GM21619 (cell line): ENCODE measurements at regions not wholly inside any gene's neighbourhood (a gene's known extent, or its start where the extent isn't known, plus 50 kb on each side); places are given as distances from the start of the nearest gene placed in this dataset.

Experiments used
- ATAC-seq: cut with Tn5 transposase; IDR thresholded peaks from one replicate; pipeline ENCODE4 v1.9.1; 2021; ENCODE audit not compliant: unreplicated experiment

DNA sequence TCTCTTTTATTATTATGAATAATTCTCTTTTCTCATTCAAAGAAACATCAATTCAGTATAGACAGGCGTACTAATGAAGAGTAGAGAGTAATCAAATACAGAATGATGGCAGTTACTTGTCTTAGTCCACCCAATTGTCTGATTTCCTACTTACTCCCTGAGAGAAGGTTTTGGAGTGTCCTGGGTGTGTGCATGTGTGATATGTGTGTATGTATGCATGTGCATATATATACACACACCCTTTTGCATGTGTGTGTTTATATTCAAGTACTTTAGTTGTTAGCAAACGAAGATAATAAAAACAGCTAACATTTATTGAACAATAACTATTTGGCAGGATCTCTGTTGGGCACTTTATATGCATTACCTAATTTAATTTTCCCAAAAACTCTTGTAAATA is 63.2 kb upstream of the CCDC190 start:
- no peak for ATAC-seq

DNA sequence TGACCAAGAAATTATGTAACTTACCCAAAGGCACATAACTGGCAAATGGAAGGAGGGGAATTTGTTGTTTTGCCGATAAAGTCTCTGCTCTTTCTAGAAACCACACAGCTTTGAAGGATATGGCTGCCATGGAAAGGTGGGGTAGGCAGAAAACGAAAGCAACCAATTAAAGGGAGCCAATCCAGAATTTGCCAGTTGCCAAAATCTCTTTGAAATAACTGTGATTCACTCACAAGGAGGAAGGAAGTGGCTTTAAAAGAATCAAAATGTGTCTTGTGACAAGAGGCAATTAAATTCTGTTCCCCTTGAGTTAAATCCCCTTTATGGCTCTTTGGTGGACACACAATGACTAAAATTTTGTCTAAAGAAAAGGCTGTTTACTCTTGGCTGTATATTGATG is 61.2 kb upstream of the CCDC190 start:
- no peak for ATAC-seq

DNA sequence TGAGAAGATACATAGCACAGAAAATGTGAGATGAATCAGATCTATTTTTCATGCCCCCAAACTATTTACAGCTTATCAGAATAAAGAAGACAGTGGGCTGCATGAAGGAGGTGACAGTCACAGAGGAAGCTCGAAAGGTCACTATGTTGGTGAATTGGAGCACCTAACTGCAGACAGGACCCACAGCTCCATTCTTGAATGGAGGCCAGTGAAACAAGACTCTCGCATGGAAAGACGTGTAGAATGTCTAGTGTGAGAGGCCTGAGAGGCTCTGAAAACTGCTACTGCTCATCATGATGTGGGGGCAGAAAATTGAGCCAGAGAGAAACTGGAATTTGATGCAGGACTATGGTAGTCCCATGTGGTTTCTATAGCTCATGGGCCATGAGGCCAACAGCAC is 60.3 kb upstream of the CCDC190 start:
- no peak for ATAC-seq

DNA sequence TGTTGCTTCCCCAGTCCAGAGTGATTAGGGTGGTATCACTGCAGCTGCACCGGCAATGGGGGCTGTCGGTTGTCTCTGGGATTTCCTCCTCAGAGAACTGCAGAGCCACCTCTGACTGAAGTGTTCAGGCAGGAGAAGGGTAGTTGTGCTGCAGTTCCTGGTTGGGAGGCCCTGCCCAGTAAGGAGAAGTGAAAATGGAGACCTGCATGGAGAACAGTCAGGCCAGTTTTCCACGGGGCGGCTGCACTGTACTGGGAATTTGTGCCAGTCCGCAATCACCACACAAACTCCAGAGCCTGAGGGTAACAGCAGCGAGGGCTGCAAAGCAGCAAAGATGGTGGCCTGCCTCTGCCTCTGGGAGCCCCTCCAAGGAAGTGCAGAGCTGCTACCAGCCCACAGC is 58.1 kb upstream of the CCDC190 start:
- ATAC-seq: no peak

DNA sequence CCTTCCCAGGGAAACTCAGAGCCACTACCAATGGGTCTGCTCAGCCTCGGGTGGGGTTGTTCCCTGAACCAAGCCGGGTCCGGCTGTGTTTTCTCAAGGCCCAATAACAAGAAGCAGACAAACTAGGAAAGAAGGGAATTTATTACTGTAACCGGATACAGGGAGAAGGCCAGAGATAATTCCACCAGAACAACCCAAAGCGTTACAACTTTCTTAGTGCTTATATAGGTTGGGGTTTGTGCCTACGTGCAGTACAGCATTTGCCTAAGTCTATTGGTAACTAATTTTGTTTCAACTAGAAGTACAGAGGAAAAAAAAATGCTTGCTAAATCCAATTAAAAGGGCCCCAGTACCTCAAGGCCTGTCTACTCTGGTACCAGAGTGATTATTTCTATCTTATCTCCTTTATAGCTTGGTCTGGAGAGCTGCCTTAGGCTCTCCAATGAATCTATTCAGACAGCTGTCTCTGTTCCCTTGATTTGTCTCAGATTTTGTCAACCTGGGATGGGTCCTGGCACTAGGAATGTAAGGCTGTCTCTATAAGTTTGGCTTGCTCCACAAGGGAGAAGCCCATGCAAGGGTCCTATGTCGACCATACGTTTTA is 57.3 kb upstream of the CCDC190 start:
- no peak for ATAC-seq

DNA sequence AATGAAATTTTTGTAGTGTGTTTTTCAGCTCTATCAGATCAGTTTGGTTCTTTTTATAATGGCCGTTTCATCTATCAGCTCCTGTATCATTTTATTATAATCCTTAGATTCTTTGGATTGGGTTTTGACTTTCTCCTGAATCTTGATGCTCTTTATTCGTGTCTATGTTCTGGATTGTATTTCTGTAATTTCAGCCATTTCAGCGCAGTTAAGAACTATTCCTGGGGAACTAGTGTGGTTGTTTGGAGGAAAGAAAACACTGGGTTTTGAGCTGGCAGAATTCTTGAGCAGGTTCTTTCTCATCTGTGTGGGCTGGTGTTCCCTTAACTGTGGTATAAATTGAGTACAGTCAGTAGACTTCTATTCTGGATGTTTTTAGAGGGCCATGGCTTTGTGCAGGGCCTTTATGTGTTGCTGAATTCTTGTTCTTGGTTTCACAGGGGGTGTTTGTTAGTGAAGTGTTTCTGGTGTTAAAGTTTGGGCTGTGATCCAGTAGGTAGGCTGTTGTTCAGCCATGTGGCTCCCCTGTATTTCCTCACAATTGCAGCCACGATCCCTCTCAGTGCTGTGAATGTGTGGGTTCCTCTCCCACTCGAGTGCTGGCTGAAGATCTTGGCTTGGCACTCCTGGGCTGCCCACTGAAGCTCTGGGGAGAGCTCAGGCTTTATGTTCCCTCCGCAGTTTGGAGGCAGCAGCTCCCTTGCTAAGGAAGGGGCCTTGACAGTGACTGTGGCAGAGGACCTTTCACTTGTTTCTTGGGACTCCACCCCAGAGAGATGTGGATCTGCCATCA is 56.0 kb upstream of the CCDC190 start:
- ATAC-seq: no peak

DNA sequence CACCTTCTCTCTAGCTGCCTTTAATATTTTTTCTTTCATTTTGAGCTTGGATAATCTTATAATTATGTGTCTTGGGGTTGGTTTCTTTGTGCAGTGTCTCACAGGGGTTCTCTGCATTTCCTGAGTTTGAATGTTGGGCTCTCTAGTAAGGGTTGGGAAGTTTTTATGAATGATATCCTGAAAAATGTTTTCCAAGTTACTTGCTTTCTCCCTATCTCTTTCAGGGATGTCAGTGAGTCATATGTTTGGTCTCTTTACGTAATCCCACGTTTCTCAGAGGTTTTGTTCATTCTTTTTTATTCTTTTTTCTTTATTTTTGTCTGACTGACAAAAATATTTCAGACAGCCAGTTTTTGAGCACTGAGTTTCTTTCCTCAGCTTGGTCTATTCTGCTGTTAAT is 55.4 kb upstream of the CCDC190 start:
- ATAC-seq: no peak

DNA sequence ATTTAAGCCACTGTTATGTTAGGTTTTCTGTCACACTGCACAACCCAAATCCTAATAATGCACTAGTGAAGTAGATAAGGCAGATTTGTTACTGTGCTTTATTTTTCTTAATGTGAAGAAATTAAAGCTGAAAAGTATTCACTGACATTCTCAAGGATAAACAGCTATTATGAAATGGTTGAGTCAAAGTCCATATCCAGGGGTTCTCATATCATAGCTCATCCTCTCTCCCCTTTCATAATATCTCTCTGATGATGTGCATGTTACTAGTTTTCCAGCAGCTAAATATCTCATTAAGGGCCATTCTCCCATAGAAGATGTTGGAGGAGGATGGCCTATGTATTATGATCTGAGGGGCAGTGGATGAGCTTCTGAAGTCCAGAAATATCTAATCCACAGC is 53.6 kb upstream of the CCDC190 start:
- ATAC-seq: no peak

DNA sequence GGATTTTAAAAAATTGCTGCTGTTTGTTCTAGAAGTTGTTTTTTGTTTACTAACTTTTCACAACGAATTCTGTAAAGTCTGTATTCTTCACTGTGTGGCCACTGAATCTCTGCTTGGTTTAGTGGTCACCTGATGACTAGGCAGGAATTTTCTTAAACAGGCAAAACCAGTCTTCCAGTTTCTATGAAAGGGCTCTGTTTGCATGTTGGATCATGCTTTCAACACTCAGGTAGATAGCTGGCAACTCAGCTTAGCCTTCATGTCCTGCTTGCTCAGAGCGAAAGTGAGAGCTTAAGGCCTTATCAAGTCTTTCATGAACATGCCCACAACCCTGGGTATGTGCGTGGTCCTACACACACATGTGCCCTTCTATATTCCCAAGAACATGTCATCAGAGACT is 52.4 kb upstream of the CCDC190 start:
- ATAC-seq: no peak

DNA sequence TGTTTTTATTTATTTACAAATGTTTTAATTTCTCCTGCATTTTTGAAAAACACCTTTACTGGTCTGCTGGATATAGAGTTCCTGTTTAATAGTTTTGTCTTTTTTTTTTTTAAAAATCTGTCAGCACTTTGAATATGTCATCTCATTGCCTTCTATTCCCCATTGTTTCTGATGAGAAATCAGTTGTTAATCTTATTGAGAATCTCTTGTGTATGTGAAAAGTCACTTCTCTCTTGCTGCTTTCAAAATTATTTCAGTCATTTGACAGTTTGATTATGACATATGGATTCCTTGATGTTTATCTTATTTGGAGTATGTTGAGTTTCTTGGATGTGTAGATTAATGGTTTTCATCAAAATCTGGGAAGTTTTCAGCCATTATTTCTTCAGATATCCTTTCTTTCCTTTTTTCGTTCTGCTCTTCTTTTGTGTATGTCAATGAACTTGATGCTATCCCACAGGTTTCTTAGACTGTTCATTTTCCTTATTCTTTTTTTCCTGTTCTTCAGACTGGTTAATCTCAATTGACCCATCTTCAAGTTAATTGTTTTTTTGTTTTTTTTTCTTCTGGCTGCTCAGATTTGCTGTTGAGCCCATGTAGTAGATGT is 51.2 kb upstream of the CCDC190 start:
- no peak for ATAC-seq
